SK-N-MC (cell line): ENCODE measurements at regions not wholly inside any gene's neighbourhood (a gene's known extent, or its start where the extent isn't known, plus 50 kb on each side); places are given as distances from the start of the nearest gene placed in this dataset.

Source experiments
- EZH2 ChIP-seq: fragments of 200-600 bp; sonication (generic); IDR thresholded peaks from one replicate; pipeline ENCODE4 v1.6.1; 2017; ENCODE audit warnings: antibody characterized with exemption
- FOXP2 ChIP-seq: optimal IDR thresholded peaks from 2 replicates; pipeline ENCODE3; 2011; ENCODE audit warnings: mild to moderate bottlenecking, moderate library complexity; ENCODE audit not compliant: insufficient read depth; ENCODE audit errors: extremely low read length, control extremely low read depth
- POLR2AphosphoS5 ChIP-seq: IDR thresholded peaks from 2 replicates; pipeline ENCODE4 v1.6.1; 2012; ENCODE audit warnings: mild to moderate bottlenecking, low read depth, low read length, borderline replicate concordance

DNA sequence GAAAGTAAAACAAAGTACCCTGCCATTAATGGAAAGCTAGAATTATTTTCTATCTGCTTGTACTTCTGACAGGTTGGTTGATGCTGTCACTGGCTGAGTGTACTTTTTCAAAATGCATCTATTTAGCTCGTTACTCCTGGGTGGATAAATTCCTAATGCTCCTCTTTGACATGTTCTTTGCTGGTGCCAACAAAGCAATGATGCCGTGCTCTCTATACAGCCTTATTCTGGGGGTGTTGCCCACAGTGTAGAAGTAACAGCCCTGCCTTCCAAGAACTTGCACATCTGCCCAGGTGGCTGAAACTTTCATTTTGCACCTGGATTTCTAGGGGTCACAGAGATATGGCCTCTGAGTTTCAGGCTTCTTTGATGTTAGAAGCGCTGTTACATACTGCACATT is 132.4 kb downstream of the SLC4A3 start:
- no peak for TF ChIP-seq EZH2
- no peak for TF ChIP-seq POLR2AphosphoS5
- TF ChIP-seq FOXP2, result no peak
